H9 (cell line): ENCODE measurements at regions not wholly inside any gene's neighbourhood (a gene's known extent, or its start where the extent isn't known, plus 50 kb on each side); places are given as distances from the start of the nearest gene placed in this dataset.

Experiments used
- DNase-seq: peaks from one replicate; pipeline ENCODE4 v3.0.0-alpha.2; 2017
- H2AFZ ChIP-seq: one replicate; pipeline ENCODE4 v1.6.1; 2013; ENCODE audit warnings: mild to moderate bottlenecking, low read length, control low read depth, moderate library complexity
- H2AK5ac ChIP-seq: 2 replicates; pipeline ENCODE4 v1.6.1; 2013; ENCODE audit warnings: low read length, control low read depth, mixed read lengths; ENCODE audit not compliant: insufficient read length
- H2BK120ac ChIP-seq: one replicate; pipeline ENCODE4 v1.6.1; 2013; ENCODE audit warnings: low read depth, mild to moderate bottlenecking, low read length, control low read depth, inconsistent platforms; ENCODE audit not compliant: poor library complexity, severe bottlenecking
- H2BK12ac ChIP-seq: 2 replicates; pipeline ENCODE4 v1.6.1; 2013; ENCODE audit warnings: low read length, control low read depth, mixed read lengths, low read depth; ENCODE audit not compliant: insufficient read length
- H2BK15ac ChIP-seq: 2 replicates; pipeline ENCODE4 v1.6.1; 2013; ENCODE audit warnings: low read depth, low read length, control low read depth
- H2BK20ac ChIP-seq: one replicate; pipeline ENCODE4 v1.6.1; 2013; ENCODE audit warnings: low read depth, mild to moderate bottlenecking, low read length, control low read depth, inconsistent platforms; ENCODE audit not compliant: poor library complexity, severe bottlenecking
- H2BK5ac ChIP-seq: 2 replicates; pipeline ENCODE4 v1.6.1; 2013; ENCODE audit warnings: low read length, control low read depth, mixed read lengths; ENCODE audit not compliant: insufficient read length
- H3K14ac ChIP-seq: 2 replicates; pipeline ENCODE4 v1.6.1; 2013; ENCODE audit warnings: low read length, control low read depth; ENCODE audit not compliant: insufficient read depth
- H3K18ac ChIP-seq: 2 replicates; pipeline ENCODE4 v1.6.1; 2013; ENCODE audit warnings: low read depth, mild to moderate bottlenecking, mixed read lengths, low read length, control low read depth; ENCODE audit not compliant: insufficient read length
- H3K23ac ChIP-seq: 2 replicates; pipeline ENCODE4 v1.6.1; 2013; ENCODE audit warnings: low read length, control low read depth, mixed read lengths, low read depth; ENCODE audit not compliant: insufficient read length
- H3K23me2 ChIP-seq: 2 replicates; pipeline ENCODE4 v1.6.1; 2013; ENCODE audit warnings: low read depth, mild to moderate bottlenecking, mixed read lengths, low read length, control low read depth; ENCODE audit not compliant: insufficient read length, poor library complexity, severe bottlenecking
- H3K27ac ChIP-seq: 2 replicates; pipeline ENCODE4 v1.5.1; 2013; ENCODE audit warnings: low read length, control low read depth, mixed read lengths, low read depth; ENCODE audit not compliant: insufficient read length
- H3K27me3 ChIP-seq: 2 replicates; pipeline ENCODE4 v1.6.1; 2013; ENCODE audit warnings: low read length, control low read depth, inconsistent platforms; ENCODE audit not compliant: insufficient read depth
- H3K4ac ChIP-seq: 2 replicates; pipeline ENCODE4 v1.6.1; 2013; ENCODE audit warnings: low read depth, mild to moderate bottlenecking, control low read depth, inconsistent platforms, low read length, moderate library complexity
- H3K4me1 ChIP-seq: 2 replicates; pipeline ENCODE4 v1.6.1; 2013; ENCODE audit warnings: low read length, control low read depth, inconsistent platforms; ENCODE audit not compliant: insufficient read depth
- H3K4me2 ChIP-seq: 2 replicates; pipeline ENCODE4 v1.6.1; 2013; ENCODE audit warnings: low read length, control low read depth, mixed read lengths; ENCODE audit not compliant: insufficient read length, insufficient read depth
- H3K56ac ChIP-seq: 2 replicates; pipeline ENCODE4 v1.6.1; 2013; ENCODE audit warnings: low read depth, mild to moderate bottlenecking, mixed read lengths, low read length, control low read depth; ENCODE audit not compliant: insufficient read length
- H3K79me1 ChIP-seq: 2 replicates; pipeline ENCODE4 v1.6.1; 2013; ENCODE audit warnings: low read depth, mild to moderate bottlenecking, moderate library complexity, low read length, control low read depth, inconsistent platforms; ENCODE audit not compliant: insufficient read depth, poor library complexity, severe bottlenecking
- H3K79me2 ChIP-seq: 2 replicates; pipeline ENCODE4 v1.6.1; 2013; ENCODE audit warnings: low read length, control low read depth, inconsistent platforms; ENCODE audit not compliant: insufficient read depth
- H3K9ac ChIP-seq: 2 replicates; pipeline ENCODE4 v1.6.1; 2013; ENCODE audit warnings: low read length, control low read depth, mixed read lengths; ENCODE audit not compliant: insufficient read length; ENCODE audit errors: extremely low read depth
- H3K9me3 ChIP-seq: one replicate; pipeline ENCODE4 v1.6.1; 2013; ENCODE audit warnings: low read depth, low read length, inconsistent platforms; ENCODE audit not compliant: control insufficient read depth
- H3T11ph ChIP-seq: one replicate; pipeline ENCODE4 v1.6.1; 2013; ENCODE audit warnings: mild to moderate bottlenecking, low read length, control low read depth, inconsistent platforms
- H4K20me1 ChIP-seq: one replicate; pipeline ENCODE4 v1.6.1; 2013; ENCODE audit not compliant: control insufficient read depth, insufficient read length, insufficient read depth
- H4K5ac ChIP-seq: 2 replicates; pipeline ENCODE4 v1.6.1; 2013; ENCODE audit warnings: low read depth, mild to moderate bottlenecking, mixed read lengths, low read length, control low read depth; ENCODE audit not compliant: insufficient read length
- H4K8ac ChIP-seq: replicated peaks from 2 replicates; pipeline ENCODE4 v1.6.1; 2013; ENCODE audit warnings: low read length, control low read depth, mixed read lengths, low read depth; ENCODE audit not compliant: insufficient read length
- H4K91ac ChIP-seq: 2 replicates; pipeline ENCODE4 v1.6.1; 2013; ENCODE audit warnings: low read depth, mild to moderate bottlenecking, moderate library complexity, mixed read lengths, low read length, control low read depth; ENCODE audit not compliant: insufficient read length
- H3K27ac Mint-ChIP-seq, 3 experiments: 2 replicates in 2 of 3; 3 replicates in 1 of 3; pipeline ENCODE4 v1.8.0; 2020 to 2021; ENCODE audit warnings: mixed read lengths in 3 of 3, mild to moderate bottlenecking in 1 of 3, moderate library complexity in 1 of 3
- H3K27me3 Mint-ChIP-seq: 2 replicates; pipeline ENCODE4 v1.8.0; 2021; ENCODE audit warnings: low read depth, mild to moderate bottlenecking, moderate library complexity, mixed read lengths
- H3K36me3 Mint-ChIP-seq, 3 experiments: 2 replicates in 2 of 3; 3 replicates in 1 of 3; pipeline ENCODE4 v1.8.0; 2020 to 2021; ENCODE audit warnings: low read depth in 3 of 3, mixed read lengths in 3 of 3; ENCODE audit not compliant: insufficient read depth in 1 of 3
- H3K4me1 Mint-ChIP-seq, 2 experiments: 2 replicates each; pipeline ENCODE4 v1.8.0; 2020; ENCODE audit warnings: mixed read lengths in 2 of 2
- H3K4me3 Mint-ChIP-seq, 2 experiments: 2 replicates in 1 of 2; 3 replicates in 1 of 2; pipeline ENCODE4 v1.8.0; 2020 to 2021; ENCODE audit warnings: mild to moderate bottlenecking in 2 of 2, mixed read lengths in 2 of 2, moderate library complexity in 1 of 2
- H3K9me3 Mint-ChIP-seq, 2 experiments: 2 replicates in 1 of 2; 3 replicates in 1 of 2; pipeline ENCODE4 v1.8.0; 2020; ENCODE audit warnings: mild to moderate bottlenecking in 2 of 2, mixed read lengths in 2 of 2, moderate library complexity in 1 of 2
- CTCF ChIP-seq: fragments of 200-600 bp; sonication (generic); conservative IDR thresholded peaks from 3 replicates; pipeline ENCODE4 v1.8.0; 2021; ENCODE audit warnings: antibody characterized with exemption, mild to moderate bottlenecking
- WGBS: extraction: QIAGEN DNeasy Blood & Tissue Kit; methylation state at CpG from one replicate; pipeline ENCODE4 v1.1.7; 2013; ENCODE audit warnings: missing lambda C conversion rate, low lambda C conversion rate, mixed read lengths; ENCODE audit not compliant: insufficient read length; ENCODE audit errors: extremely low coverage; 5-methylcytosine and 5-hydroxymethylcytosine counted together

GRCh38 chr2:113838744-113839444 lies 51.0 kb upstream of the ACTR3 start:
- Histone ChIP-seq H4K8ac (no peak overlapping the region), H3K14ac (no peak overlapping the region), H3K23ac (no peak overlapping the region), H3K79me1 (no peaks in the 10 kb centered on the region), H3K56ac (no peak overlapping the region), H2BK12ac (no peak overlapping the region), H3K27ac (no peak overlapping the region), H3K4me2 (no peak overlapping the region), H2BK15ac (no peak overlapping the region), H4K20me1 (no peaks in the 10 kb centered on the region), H4K5ac (no peak overlapping the region), H2AFZ (no peak overlapping the region), H3K27me3 (no peaks in the 10 kb centered on the region), H3K4me1 (peaks cover 9% of the 10 kb centered on the region; the same call in 1 of the 2 replicates), H3K18ac (no peak overlapping the region), H2AK5ac (no peak overlapping the region), H2BK120ac (no peak overlapping the region), H3K4ac (no peak overlapping the region), H3K9ac (no peak overlapping the region), H2BK5ac (no peak overlapping the region), H3T11ph (no peak overlapping the region), H2BK20ac (no peak overlapping the region), H4K91ac (no peak overlapping the region), H3K9me3 (no peaks in the 10 kb centered on the region), H3K79me2 (no peaks in the 10 kb centered on the region), H3K23me2 (no peaks in the 10 kb centered on the region)
- Mint-ChIP-seq H3K27me3 (no peaks in the 10 kb centered on the region), H3K27ac (no peak overlapping the region), H3K4me3 (no peak overlapping the region), H3K9me3 (no peaks in the 10 kb centered on the region), H3K4me1 (peaks cover 7 to 9% of the 10 kb centered on the region in 2 experiments), H3K36me3 (no peaks in the 10 kb centered on the region)
- DNase-seq: no peak
- TF ChIP-seq CTCF: no peak
- no CpG with 5 or more reads among the region's 3 CpGs for WGBS
